K562 (cell line): ENCODE measurements at regions not wholly inside any gene's neighbourhood (a gene's known extent, or its start where the extent isn't known, plus 50 kb on each side); places are given as distances from the start of the nearest gene placed in this dataset.

Source experiments
- ATAC-seq: fragments of 200-7000 bp; cut with Tn5 transposase; 3 replicates; pipeline ENCODE4 v1.9.1; 2020; ENCODE audit warnings: moderate library complexity
- BruUV-seq: library from RNA; stranded (reverse); fragments of 400-500 nt; replicated peaks from 2 replicates; lab custom pipeline; 2021; lab: Mats Ljungman, UMichigan
- CTCF ChIA-PET: fragments of 300-600 bp; formaldehyde crosslinking; extraction: SDS; loops from one replicate; lab custom pipeline; 2021; ENCODE audit warnings: low intra/inter-chr PET ratio; lab: Yijun Ruan, JAX
- POLR2A ChIA-PET: fragments of 300-600, 350-650 bp; sonication (Branson Sonifier 250); formaldehyde crosslinking; extraction: SDS; loops from one replicate; lab custom pipeline; 2021; ENCODE audit warnings: antibody characterized with exemption, inconsistent platforms; lab: Yijun Ruan, JAX
- DNase-seq, 4 experiments: peaks; one replicate each; pipeline versions ENCODE4 v3.0.0 to v3.0.0-alpha.2; 2011 to 2018; ENCODE audit warnings: low spot score in 3 of 4, mixed read lengths in 3 of 4; ENCODE audit errors: extremely low read depth in 1 of 4
- FAIRE-seq: peaks from 2 replicates; lab custom pipeline; 2011; peaks lifted over from hg19 to GRCh38; lab: Jason Lieb, UNC
- H2AFZ ChIP-seq: 2 replicates; pipeline ENCODE4 v1.6.0; 2011; ENCODE audit warnings: low read depth, low read length, control low read depth, inconsistent platforms
- H3K27ac ChIP-seq: fragments of 200-600 bp; 3 replicates; pipeline ENCODE4 v1.8.0; 2011; ENCODE audit warnings: low read depth, mild to moderate bottlenecking, control low read depth, inconsistent platforms, low read length, moderate library complexity, mixed read lengths; ENCODE audit errors: extremely low read depth
- H3K27me3 ChIP-seq, 2 experiments: fragments of 300-600 bp in 1 of 2; 2 replicates in 1 of 2; 3 replicates in 1 of 2; pipeline versions ENCODE4 v1.6.0 to v1.8.0; 2011; ENCODE audit warnings: inconsistent platforms in 2 of 2, low read length in 2 of 2, mild to moderate bottlenecking in 1 of 2, mixed read lengths in 1 of 2, moderate library complexity in 1 of 2; ENCODE audit not compliant: control insufficient read depth in 2 of 2, insufficient read depth in 2 of 2
- H3K36me3 ChIP-seq: fragments of 300-600 bp; 3 replicates; pipeline ENCODE4 v1.8.0; 2011; ENCODE audit warnings: mild to moderate bottlenecking, low read length, inconsistent platforms; ENCODE audit not compliant: control insufficient read depth, insufficient read depth
- H3K4me1 ChIP-seq, 2 experiments: fragments of 200-600 bp in 1 of 2; replicated peaks in 1 of 2; 2 replicates in 1 of 2; 3 replicates in 1 of 2; pipeline versions ENCODE4 v1.5.1 to v1.8.0; 2011; ENCODE audit warnings: inconsistent platforms in 2 of 2, low read length in 2 of 2, mild to moderate bottlenecking in 1 of 2, mixed read lengths in 1 of 2, moderate library complexity in 1 of 2; ENCODE audit not compliant: control insufficient read depth in 2 of 2, insufficient read depth in 2 of 2
- H3K4me2 ChIP-seq: 2 replicates; pipeline ENCODE4 v1.6.1; 2011; ENCODE audit warnings: low read length, control low read depth, inconsistent platforms, mixed read lengths; ENCODE audit not compliant: insufficient read depth
- H3K4me3 ChIP-seq: fragments of 200-600 bp; sonication (generic), shearing (Covaris generic); 2 replicates; pipeline ENCODE4 v1.5.1; 2016; ENCODE audit warnings: control low read depth, inconsistent platforms
- H3K79me2 ChIP-seq: fragments of 200-600 bp; 3 replicates; pipeline ENCODE4 v1.8.0; 2011; ENCODE audit warnings: low read length, inconsistent platforms; ENCODE audit not compliant: control insufficient read depth, insufficient read depth
- H3K9ac ChIP-seq, 2 experiments: 2 replicates each; pipeline versions ENCODE4 v1.6.0 to v1.6.1; 2011; ENCODE audit warnings: low read depth in 2 of 2, low read length in 2 of 2, control low read depth in 1 of 2, inconsistent platforms in 1 of 2, mild to moderate bottlenecking in 1 of 2, mixed read lengths in 1 of 2; ENCODE audit not compliant: insufficient read depth in 1 of 2
- H3K9me1 ChIP-seq: one replicate; pipeline ENCODE4 v1.6.0; 2011; ENCODE audit warnings: inconsistent platforms, mild to moderate bottlenecking, low read length, moderate library complexity; ENCODE audit not compliant: control insufficient read depth, insufficient read depth
- H3K9me3 ChIP-seq: replicated peaks from 2 replicates; pipeline ENCODE4 v1.5.1; 2011; ENCODE audit warnings: low read depth, low read length, inconsistent platforms; ENCODE audit not compliant: control insufficient read depth, insufficient read depth
- H4K20me1 ChIP-seq: replicated peaks from 2 replicates; pipeline ENCODE4 v1.6.1; 2011; ENCODE audit warnings: low read length, inconsistent platforms, mixed read lengths; ENCODE audit not compliant: control insufficient read depth, insufficient read depth
- CBX5 ChIP-seq: IDR thresholded peaks from 2 replicates; pipeline ENCODE4 v1.6.1; 2014; ENCODE audit warnings: low read depth, borderline replicate concordance
- CGGBP1 ChIP-seq: fragments of 250-450 bp; sonication (Bioruptor Pico); IDR thresholded peaks from 2 replicates; pipeline ENCODE4 v1.9.0; 2021; ENCODE audit warnings: mild to moderate bottlenecking
- CREM ChIP-seq: IDR thresholded peaks from 2 replicates; pipeline ENCODE4 v1.6.1; 2014; ENCODE audit warnings: antibody characterized with exemption, low read depth
- IRF9 ChIP-seq: fragments of 450-650 bp; IDR thresholded peaks from 2 replicates; pipeline ENCODE4 v1.6.1; 2016; ENCODE audit warnings: missing biosample characterization, missing genetic modification characterization
- MEF2A ChIP-seq: IDR thresholded peaks from 2 replicates; pipeline ENCODE4 v1.6.1; 2011; ENCODE audit warnings: low read depth, mild to moderate bottlenecking, low read length, moderate library complexity; ENCODE audit not compliant: control insufficient read depth
- NRF1 ChIP-seq, 2 experiments: fragments of 450-650 bp; IDR thresholded peaks in 1 of 2; conservative IDR thresholded peaks in 1 of 2; 2 replicates each; pipeline ENCODE4 v1.6.1; 2014; ENCODE audit warnings: mild to moderate bottlenecking in 2 of 2
- RBM39 ChIP-seq: fragments of 200-400 bp; formaldehyde crosslinking; optimal IDR thresholded peaks from 2 replicates; pipeline ENCODE3; 2018; ENCODE audit warnings: low read depth, low read length
- RHOXF2B ChIP-seq: fragments of 250-450 bp; sonication (Bioruptor Pico); conservative IDR thresholded peaks from 2 replicates; pipeline ENCODE4 v1.5.1; 2021
- U2AF2 ChIP-seq: fragments of 200-400 bp; formaldehyde crosslinking; optimal IDR thresholded peaks from 2 replicates; pipeline ENCODE3; 2017; ENCODE audit warnings: low read depth, mild to moderate bottlenecking, low read length
- YY1 ChIP-seq, 3 experiments: IDR thresholded peaks; 2 replicates each; pipeline ENCODE4 v1.6.1; 2011; ENCODE audit warnings: low read length in 2 of 3, mild to moderate bottlenecking in 2 of 3, moderate library complexity in 2 of 3, borderline replicate concordance in 1 of 3, control low read depth in 1 of 3, low read depth in 1 of 3; ENCODE audit not compliant: insufficient read depth in 3 of 3, insufficient replicate concordance in 2 of 3, control insufficient read depth in 1 of 3, insufficient read length in 1 of 3; ENCODE audit errors: extremely low read depth in 1 of 3
- ZC3H11A ChIP-seq: IDR thresholded peaks from 2 replicates; pipeline ENCODE4 v1.6.1; 2012; ENCODE audit warnings: low read depth, low read length, improper control_type of control experiment
- ZNF561 ChIP-seq: fragments of 450-650 bp; formaldehyde crosslinking; conservative IDR thresholded peaks from 2 replicates; pipeline ENCODE4 v1.4.0; 2020; ENCODE audit warnings: mild to moderate bottlenecking, moderate library complexity
- WGBS: fragments of 100-300 bp; shearing (Covaris generic); methylation state at CpG from one replicate; pipeline ENCODE4 v1.1.6; 2016; ENCODE audit warnings: low coverage, mixed read lengths; ENCODE audit not compliant: insufficient coverage; ENCODE audit errors: missing lambda C conversion rate; 5-methylcytosine and 5-hydroxymethylcytosine counted together
- in situ Hi-C: fragments of 300-500 bp; cut with MboI; formaldehyde crosslinking; loops from 4 replicates; pipeline ENCODE4 v1.15.0; 2018; ENCODE audit warnings: inconsistent platforms, mixed read lengths
- intact Hi-C: fragments of 100-400 bp; cut with micrococcal nuclease; formaldehyde crosslinking; loops from 2 replicates; pipeline ENCODE4 v1.14.2; 2022
- TF ChIP-seq, protein P1 (sequence below): fragments of 450-650 bp; formaldehyde crosslinking; conservative IDR thresholded peaks from 2 replicates; pipeline ENCODE4 v1.4.0; 2022; ENCODE audit warnings: mild to moderate bottlenecking, missing genetic modification characterization
- TF ChIP-seq, protein P2 (sequence below): fragments of 250-450 bp; sonication (Bioruptor Pico); IDR thresholded peaks from 2 replicates; pipeline ENCODE4 v1.5.0; 2021; ENCODE audit warnings: mild to moderate bottlenecking, borderline replicate concordance

DNA sequence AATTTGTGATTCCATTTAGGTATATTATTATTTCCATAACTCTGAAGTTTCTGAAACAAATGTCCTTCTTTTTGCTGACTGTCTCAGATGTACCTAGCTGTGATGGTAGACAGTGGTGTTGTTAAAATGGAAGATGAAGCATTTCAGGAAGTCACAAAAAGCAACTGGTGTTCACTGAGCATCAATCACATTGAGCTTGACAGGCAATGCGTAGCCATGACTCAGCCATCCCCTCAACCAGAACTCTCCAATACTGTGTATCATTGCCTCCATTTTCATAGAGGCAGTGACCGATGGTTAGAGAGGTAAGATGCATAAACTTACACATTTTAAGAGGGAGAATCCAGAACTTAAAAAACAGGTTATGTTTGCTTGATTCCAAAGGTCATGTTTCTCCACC is 434.0 kb downstream of the INHBA start:
- no peak overlapping the region for H3K4me3 ChIP-seq
- H4K20me1 ChIP-seq: no peaks in the 10 kb centered on the region
- CTCF ChIA-PET: no interaction called here
- H2AFZ ChIP-seq: no peak overlapping the region
- ATAC-seq (no peak), DNase-seq (no peak), FAIRE-seq (no peak)
- H3K27me3 ChIP-seq: no peaks in the 10 kb centered on the region
- H3K79me2 ChIP-seq: no peaks in the 10 kb centered on the region
- H3K9me1 ChIP-seq: no peaks in the 10 kb centered on the region
- no TSS peak for BruUV-seq
- intact Hi-C loops (no loop called here), in situ Hi-C loops (no loop called here)
- no peak overlapping the region for H3K9ac ChIP-seq
- no peaks in the 10 kb centered on the region for H3K36me3 ChIP-seq
- no peak for TF ChIP-seq RHOXF2B (CRISPR knock-in tag)
- no peak for TF ChIP-seq NRF1 (conservative IDR thresholded peaks at IDR 0.05 in 1 of 2, IDR thresholded peaks at IDR 0.05 in 1 of 2)
- TF ChIP-seq RBM39: no peak
- no peak for TF ChIP-seq CGGBP1
- TF ChIP-seq, protein P1, sequence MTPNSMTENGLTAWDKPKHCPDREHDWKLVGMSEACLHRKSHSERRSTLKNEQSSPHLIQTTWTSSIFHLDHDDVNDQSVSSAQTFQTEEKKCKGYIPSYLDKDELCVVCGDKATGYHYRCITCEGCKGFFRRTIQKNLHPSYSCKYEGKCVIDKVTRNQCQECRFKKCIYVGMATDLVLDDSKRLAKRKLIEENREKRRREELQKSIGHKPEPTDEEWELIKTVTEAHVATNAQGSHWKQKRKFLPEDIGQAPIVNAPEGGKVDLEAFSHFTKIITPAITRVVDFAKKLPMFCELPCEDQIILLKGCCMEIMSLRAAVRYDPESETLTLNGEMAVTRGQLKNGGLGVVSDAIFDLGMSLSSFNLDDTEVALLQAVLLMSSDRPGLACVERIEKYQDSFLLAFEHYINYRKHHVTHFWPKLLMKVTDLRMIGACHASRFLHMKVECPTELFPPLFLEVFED (CRISPR knock-in tag): no peak
- TF ChIP-seq ZC3H11A: no peak
- no peak for TF ChIP-seq YY1 (IDR thresholded peaks at IDR 0.05; ENCODE audit: borderline replicate concordance in 1 of 3, control insufficient read depth in 1 of 3, extremely low read depth in 1 of 3, insufficient read depth in 3 of 3, insufficient read length in 1 of 3, insufficient replicate concordance in 2 of 3, low read depth in 1 of 3, low read length in 2 of 3)
- TF ChIP-seq, protein P2, sequence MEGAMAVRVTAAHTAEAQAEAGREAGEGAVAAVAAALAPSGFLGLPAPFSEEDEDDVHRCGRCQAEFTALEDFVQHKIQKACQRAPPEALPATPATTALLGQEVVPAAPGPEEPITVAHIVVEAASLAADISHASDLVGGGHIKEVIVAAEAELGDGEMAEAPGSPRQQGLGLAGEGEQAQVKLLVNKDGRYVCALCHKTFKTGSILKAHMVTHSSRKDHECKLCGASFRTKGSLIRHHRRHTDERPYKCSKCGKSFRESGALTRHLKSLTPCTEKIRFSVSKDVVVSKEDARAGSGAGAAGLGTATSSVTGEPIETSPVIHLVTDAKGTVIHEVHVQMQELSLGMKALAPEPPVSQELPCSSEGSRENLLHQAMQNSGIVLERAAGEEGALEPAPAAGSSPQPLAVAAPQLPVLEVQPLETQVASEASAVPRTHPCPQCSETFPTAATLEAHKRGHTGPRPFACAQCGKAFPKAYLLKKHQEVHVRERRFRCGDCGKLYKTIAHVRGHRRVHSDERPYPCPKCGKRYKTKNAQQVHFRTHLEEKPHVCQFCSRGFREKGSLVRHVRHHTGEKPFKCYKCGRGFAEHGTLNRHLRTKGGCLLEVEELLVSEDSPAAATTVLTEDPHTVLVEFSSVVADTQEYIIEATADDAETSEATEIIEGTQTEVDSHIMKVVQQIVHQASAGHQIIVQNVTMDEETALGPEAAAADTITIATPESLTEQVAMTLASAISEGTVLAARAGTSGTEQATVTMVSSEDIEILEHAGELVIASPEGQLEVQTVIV (CRISPR knock-in tag): no peak
- TF ChIP-seq IRF9: no peak
- no peak for TF ChIP-seq MEF2A
- no peak for TF ChIP-seq ZNF561 (CRISPR knock-in tag)
- no peak for TF ChIP-seq CBX5
- no peak for TF ChIP-seq U2AF2
- TF ChIP-seq CREM: no peak
- H3K4me2 ChIP-seq: no peak overlapping the region
- H3K4me1 ChIP-seq: no peaks in the 10 kb centered on the region
- WGBS: 0% methylated on average over 2 of the region's 2 CpGs
- no peaks in the 10 kb centered on the region for H3K9me3 ChIP-seq
- no peak overlapping the region for H3K27ac ChIP-seq
- POLR2A ChIA-PET: no interaction called here
